Fibroblast of skin of right quadriceps (primary cell): ENCODE measurements at regions not wholly inside any gene's neighbourhood (a gene's known extent, or its start where the extent isn't known, plus 50 kb on each side); places are given as distances from the start of the nearest gene placed in this dataset.
A peak's percentile ranks its signal among the peaks of the same experiment; 100 is the strongest.

Experiments
- DNase-seq: peaks from one replicate; pipeline ENCODE4 v3.0.0-alpha.2; 2013

GRCh38 chr10:90642136-90642535, 215.7 kb downstream of the HTR7 start:
- no peak for DNase-seq

- DNase-seq = no peak
Observed at GRCh38 chr10:90642650-90643049, 215.2 kb downstream of the HTR7 start.

GRCh38 chr10:90644165-90644564, 213.7 kb downstream of the HTR7 start:
- no peak for DNase-seq

- DNase-seq = no peak
Observed at GRCh38 chr10:90650858-90651257, 207.0 kb downstream of the HTR7 start.

- peak; percentile 3 for DNase-seq
Observed at GRCh38 chr10:90652519-90652918, 205.3 kb downstream of the HTR7 start.

- DNase-seq = no peak
Observed at GRCh38 chr10:90658791-90659190, 199.0 kb downstream of the HTR7 start.

GRCh38 chr10:90665905-90666662, 191.8 kb downstream of the HTR7 start:
- DNase-seq = no peak

- no peak for DNase-seq
Observed at GRCh38 chr10:90674461-90674860, 183.4 kb downstream of the HTR7 start.

- DNase-seq = peak; percentile 76
Observed at GRCh38 chr10:90674928-90675327, 182.9 kb downstream of the HTR7 start.

GRCh38 chr10:90675621-90676020, 182.2 kb downstream of the HTR7 start:
- peak; percentile 40 for DNase-seq
